ENCODE measurements at regions not wholly inside any gene's neighbourhood (a gene's known extent, or its start where the extent isn't known, plus 50 kb on each side); places are given as distances from the start of the nearest gene placed in this dataset.

GRCh38 chr11:8758619-8759169, 76.1 kb downstream of the RPL27A start:
- H3K9ac ChIP-seq (ENCODE audit: insufficient read depth in 1 of 2, low read length in 2 of 2) = no peak overlapping the region
- H3K36me3 ChIP-seq (ENCODE audit: control insufficient read depth in 4 of 4, insufficient read depth in 4 of 4, low read length in 4 of 4) = no peaks in the 10 kb centered on the region
- WGBS, 2 donors = 94 to 96% methylated on average over 11 of the region's 11 CpGs
- peak overlapping the region in 1 of 2 donors; percentile 41 for H3K27ac ChIP-seq (ENCODE audit: low read depth in 1 of 2, low read length in 1 of 2)
- H3K4me3 ChIP-seq = no peak overlapping the region
- H3K4me1 ChIP-seq (ENCODE audit: control insufficient read depth in 5 of 5, insufficient read depth in 5 of 5, low read length in 5 of 5) = peaks cover 12 to 31% (median 21%) of the 10 kb centered on the region in 5 donors
- H3K9me3 ChIP-seq (ENCODE audit: control insufficient read depth in 4 of 4, insufficient read depth in 3 of 4, low read length in 3 of 4) = no peaks in the 10 kb centered on the region
- ATAC-seq (ENCODE audit: insufficient read depth, low FRiP score) = no peak
- no peak for TF ChIP-seq CTCF (IDR thresholded peaks at IDR 0.05; ENCODE audit: control extremely low read depth, extremely low read depth)
- DNase-seq = no peak
- H3K27me3 ChIP-seq (ENCODE audit: control insufficient read depth in 3 of 3, insufficient read depth in 3 of 3, low read length in 2 of 3) = no peaks in the 10 kb centered on the region

GRCh38 chr11:8759634-8760033, 77.0 kb downstream of the RPL27A start:
- Histone ChIP-seq H3K9ac (ENCODE audit: insufficient read depth in 1 of 2, low read length in 2 of 2) (no peak overlapping the region), H3K4me1 (ENCODE audit: control insufficient read depth in 5 of 5, insufficient read depth in 5 of 5, low read length in 5 of 5) (peaks cover 12 to 31% (median 21%) of the 10 kb centered on the region in 5 donors), H3K36me3 (ENCODE audit: control insufficient read depth in 4 of 4, insufficient read depth in 4 of 4, low read length in 4 of 4) (no peaks in the 10 kb centered on the region), H3K27me3 (ENCODE audit: control insufficient read depth in 3 of 3, insufficient read depth in 3 of 3, low read length in 2 of 3) (no peaks in the 10 kb centered on the region), H3K9me3 (ENCODE audit: control insufficient read depth in 4 of 4, insufficient read depth in 3 of 4, low read length in 3 of 4) (no peaks in the 10 kb centered on the region), H3K4me3 (no peak overlapping the region), H3K27ac (ENCODE audit: low read depth in 1 of 2, low read length in 1 of 2) (peak overlapping the region in 1 of 2 donors; percentile 21)
- DNase-seq (no peak), ATAC-seq (ENCODE audit: insufficient read depth, low FRiP score) (no peak)
- 63 to 95% methylated on average over 1 of the region's 1 CpG for WGBS, 2 donors
- TF ChIP-seq CTCF (IDR thresholded peaks at IDR 0.05; ENCODE audit: control extremely low read depth, extremely low read depth) = no peak

GRCh38 chr11:8760896-8761295, 78.3 kb downstream of the RPL27A start:
- Histone ChIP-seq H3K36me3 (ENCODE audit: control insufficient read depth in 4 of 4, insufficient read depth in 4 of 4, low read length in 4 of 4) (peaks cover 0 to 2% (median 0%) of the 10 kb centered on the region in 4 donors), H3K9me3 (ENCODE audit: control insufficient read depth in 4 of 4, insufficient read depth in 3 of 4, low read length in 3 of 4) (no peaks in the 10 kb centered on the region), H3K27me3 (ENCODE audit: control insufficient read depth in 3 of 3, insufficient read depth in 3 of 3, low read length in 2 of 3) (no peaks in the 10 kb centered on the region), H3K27ac (ENCODE audit: low read depth in 1 of 2, low read length in 1 of 2) (peak overlapping the region in 1 of 2 donors; percentile 70), H3K4me1 (ENCODE audit: control insufficient read depth in 5 of 5, insufficient read depth in 5 of 5, low read length in 5 of 5) (peaks cover 12 to 36% (median 21%) of the 10 kb centered on the region in 5 donors), H3K4me3 (no peak overlapping the region), H3K9ac (ENCODE audit: insufficient read depth in 1 of 2, low read length in 2 of 2) (no peak overlapping the region)
- ATAC-seq (ENCODE audit: insufficient read depth, low FRiP score) = no peak
- no peak for TF ChIP-seq CTCF (IDR thresholded peaks at IDR 0.05; ENCODE audit: control extremely low read depth, extremely low read depth)
- peak in 2 of 3 donors; percentile 60 to 81 for DNase-seq
